OCI-LY1 (cell line): ENCODE measurements at regions not wholly inside any gene's neighbourhood (a gene's known extent, or its start where the extent isn't known, plus 50 kb on each side); places are given as distances from the start of the nearest gene placed in this dataset.

ENCODE experiments used
- CTCF ChIP-seq: fragments of 200-600 bp; sonication (generic), shearing (Covaris generic); IDR thresholded peaks from 2 replicates; pipeline ENCODE4 v1.5.1; 2017; ENCODE audit warnings: mild to moderate bottlenecking, antibody characterized with exemption, low read length, moderate library complexity, mixed read lengths
- EZH2 ChIP-seq: fragments of 200-600 bp; sonication (generic), shearing (Covaris generic); IDR thresholded peaks from 2 replicates; pipeline ENCODE4 v1.8.0; 2017; ENCODE audit warnings: borderline replicate concordance, mixed run types, mild to moderate bottlenecking, antibody characterized with exemption, low read length, moderate library complexity, mixed read lengths

GRCh38 chrX:67290489-67291220 lies 253.2 kb upstream of the AR start:
- no peak for TF ChIP-seq CTCF
- no peak for TF ChIP-seq EZH2
